HG03097 (cell line): ENCODE measurements at regions not wholly inside any gene's neighbourhood (a gene's known extent, or its start where the extent isn't known, plus 50 kb on each side); places are given as distances from the start of the nearest gene placed in this dataset.

ENCODE experiments used
- ATAC-seq: cut with Tn5 transposase; IDR thresholded peaks from one replicate; pipeline ENCODE4 v1.9.1; 2021; ENCODE audit not compliant: unreplicated experiment, low FRiP score

DNA sequence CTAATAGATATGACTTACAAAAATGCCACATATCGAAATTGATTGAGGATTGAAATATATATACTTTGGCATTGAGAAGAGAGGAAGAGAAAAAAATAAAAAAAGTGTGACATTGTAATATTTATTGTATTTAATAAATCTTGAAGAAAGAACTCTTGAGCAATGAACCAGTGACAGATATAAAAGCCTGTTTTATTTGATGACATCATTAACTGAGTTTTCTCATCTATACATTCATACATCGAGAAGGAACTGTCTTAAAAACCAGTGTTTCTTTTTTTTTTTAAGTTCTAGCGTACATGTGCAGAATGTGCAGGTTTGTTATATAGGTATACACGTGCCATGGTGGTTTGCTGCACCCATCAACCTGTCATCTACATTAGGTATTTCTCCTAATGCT, 368.2 kb downstream of the SNAPC1 start:
- ATAC-seq: no peak

DNA sequence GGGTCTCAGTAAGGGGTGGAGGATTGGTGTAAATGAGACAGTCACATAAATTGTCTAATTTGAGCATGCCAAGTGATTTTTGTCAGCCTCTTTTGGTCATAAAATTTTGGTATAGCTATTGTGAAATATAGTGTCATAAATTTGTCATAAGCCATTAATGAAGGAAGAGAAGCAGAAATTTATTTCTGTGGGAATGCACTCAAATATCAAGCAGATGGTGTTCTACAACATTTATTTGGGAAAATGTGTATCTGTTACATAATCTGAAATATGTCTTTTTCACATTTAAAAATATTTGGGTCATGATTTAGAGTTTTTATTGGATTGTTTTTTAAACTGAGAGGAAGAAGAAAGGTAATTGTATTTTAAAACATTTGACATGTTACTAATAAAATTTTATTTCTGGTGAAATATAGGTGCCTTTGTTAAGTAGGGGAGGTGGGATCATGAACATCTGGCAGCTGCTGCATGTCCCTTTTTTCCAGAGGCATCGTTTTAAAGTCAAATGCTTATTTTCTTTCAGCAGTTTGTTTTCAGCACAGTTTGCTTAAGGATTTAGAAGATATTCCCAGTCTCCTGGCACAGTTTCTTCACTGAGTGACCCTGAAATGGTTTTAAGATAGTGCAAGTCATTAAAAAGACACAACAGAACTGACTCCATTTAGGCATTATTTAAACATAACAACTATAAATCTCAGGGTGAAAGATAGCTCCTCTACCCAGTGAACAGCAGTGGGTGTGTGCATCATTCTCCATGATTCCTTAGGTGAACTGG, 371.7 kb downstream of the SNAPC1 start:
- ATAC-seq: no peak

- ATAC-seq: no peak
Observed at GRCh38 chr14:62138593-62138992, 376.4 kb downstream of the SNAPC1 start.

DNA sequence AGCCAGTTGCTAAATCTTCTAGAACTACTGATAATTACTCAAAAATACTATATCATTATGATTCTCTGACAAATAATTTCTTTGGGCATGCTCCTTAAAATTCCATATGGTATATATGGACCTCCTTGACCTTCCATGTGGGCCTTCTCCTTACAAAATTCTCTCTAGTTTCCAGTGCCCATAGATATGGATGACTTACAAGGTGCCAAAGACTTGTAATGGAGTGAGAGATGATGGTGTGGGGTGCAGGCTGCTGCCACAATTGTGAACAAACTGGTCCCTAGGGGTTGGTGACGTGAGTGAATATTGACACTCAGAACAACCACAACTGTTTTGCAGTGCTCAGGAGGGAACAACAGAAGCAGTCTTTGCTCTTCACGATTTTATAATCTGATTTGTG, 378.9 kb downstream of the SNAPC1 start:
- no peak for ATAC-seq

- ATAC-seq: no peak
Observed at GRCh38 chr14:62143245-62143644, 381.0 kb downstream of the SNAPC1 start.

GRCh38 chr14:62144863-62145262, 382.6 kb downstream of the SNAPC1 start:
- ATAC-seq: no peak

GRCh38 chr14:62146030-62146429, 383.8 kb downstream of the SNAPC1 start:
- no peak for ATAC-seq

DNA sequence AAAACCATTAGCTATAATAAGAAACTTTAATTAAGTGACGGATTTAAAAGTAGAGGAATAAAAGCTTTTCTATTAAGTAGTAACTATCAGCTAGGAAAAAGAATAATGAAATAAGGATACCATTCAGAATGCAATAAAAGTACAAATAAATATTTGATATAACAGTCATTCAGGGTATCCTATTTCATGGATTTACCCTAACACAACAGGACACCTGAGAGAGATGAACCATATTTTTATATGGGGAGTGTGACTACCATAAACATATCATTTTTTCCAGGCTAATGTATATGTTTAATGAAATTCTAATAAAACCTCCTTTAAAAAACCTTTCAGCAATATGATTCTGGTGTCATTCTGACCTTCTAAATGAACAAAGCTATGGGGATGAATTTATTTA, 393.8 kb downstream of the SNAPC1 start:
- ATAC-seq: no peak

GRCh38 chr14:62158779-62159178, 396.6 kb downstream of the SNAPC1 start:
- ATAC-seq: no peak

- no peak for ATAC-seq
Observed at GRCh38 chr14:62159314-62159713, 397.1 kb downstream of the SNAPC1 start.

GRCh38 chr14:62162998-62163589, 400.9 kb downstream of the SNAPC1 start:
- no peak for ATAC-seq

- no peak for ATAC-seq
Observed at GRCh38 chr14:62168564-62169155, 406.4 kb downstream of the SNAPC1 start.

DNA sequence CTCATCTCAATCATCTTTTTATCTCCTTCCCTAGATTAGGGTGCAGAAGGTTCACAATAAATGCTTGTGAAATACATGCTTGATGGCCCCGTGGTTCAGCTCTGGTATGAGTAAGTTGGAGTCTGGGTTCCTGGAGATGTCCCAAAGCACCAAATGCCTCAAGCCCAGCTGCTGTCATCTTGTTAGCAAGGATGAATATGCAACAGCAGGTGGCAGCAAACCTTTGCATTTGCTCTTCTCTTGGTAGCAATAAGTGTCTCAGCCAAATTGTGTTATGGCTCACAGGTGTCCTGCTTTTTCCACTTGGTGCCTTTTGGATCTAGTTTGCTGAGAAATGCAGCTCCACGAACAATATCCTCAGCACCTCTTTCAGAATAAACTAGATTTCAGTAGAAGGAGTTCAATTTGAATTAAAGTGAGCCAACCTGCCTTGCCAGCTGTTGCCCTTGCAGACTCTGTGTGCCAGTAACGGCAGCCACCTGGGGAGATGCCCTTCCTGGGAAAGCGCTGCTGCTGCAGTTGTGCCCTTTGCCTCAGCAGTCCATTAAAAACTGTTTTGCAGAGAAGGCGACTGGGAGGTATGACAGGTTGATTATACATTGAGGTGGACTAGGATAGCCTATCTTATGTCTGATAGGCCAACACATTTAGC, 417.3 kb downstream of the SNAPC1 start:
- ATAC-seq: no peak

GRCh38 chr14:62181591-62181990, 419.4 kb downstream of the SNAPC1 start:
- no peak for ATAC-seq

DNA sequence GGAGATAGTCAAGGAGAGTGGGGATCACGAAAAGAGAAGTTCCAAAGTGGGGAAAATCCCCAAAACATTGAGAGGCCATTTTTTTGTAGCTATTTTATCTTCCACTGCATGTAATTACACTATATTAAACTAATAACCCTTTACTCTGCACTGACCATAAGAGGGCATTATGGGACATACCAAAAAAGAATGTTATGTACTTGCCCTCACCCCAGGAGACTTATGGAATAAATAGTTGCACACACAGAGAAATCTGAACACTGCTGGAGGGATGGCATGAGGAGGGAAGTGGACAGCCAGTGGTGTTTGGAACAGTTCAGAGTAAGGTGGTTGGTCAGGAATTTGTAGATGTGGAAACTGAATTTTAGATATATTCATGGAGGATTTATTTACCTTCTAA, 422.9 kb downstream of the SNAPC1 start:
- no peak for ATAC-seq

DNA sequence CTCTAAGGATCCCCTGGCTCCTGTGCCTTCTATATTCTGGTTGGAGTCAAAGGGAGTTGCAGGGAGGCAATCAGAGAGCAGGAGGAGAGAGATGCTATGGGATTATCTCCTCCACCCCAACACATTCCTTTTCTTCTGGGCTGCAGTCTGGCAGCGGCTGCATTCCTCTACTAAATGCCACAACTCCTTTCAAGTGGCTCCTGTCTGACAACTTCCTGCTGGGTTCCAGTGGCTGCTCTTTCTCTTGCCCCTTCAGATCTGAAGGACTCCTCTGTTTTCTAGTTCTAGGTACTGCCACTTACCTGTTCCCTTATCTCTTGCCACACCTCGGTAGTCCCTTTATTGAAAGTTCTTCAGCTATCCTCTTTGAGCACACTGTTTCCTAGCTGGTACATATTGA, 425.0 kb downstream of the SNAPC1 start:
- no peak for ATAC-seq

- no peak for ATAC-seq
Observed at GRCh38 chr14:62189698-62190097, 427.5 kb downstream of the SNAPC1 start.

GRCh38 chr14:62206456-62206855, 444.2 kb downstream of the SNAPC1 start:
- no peak for ATAC-seq

- ATAC-seq: no peak
Observed at GRCh38 chr14:62209287-62209899, 447.2 kb downstream of the SNAPC1 start.

GRCh38 chr14:62213516-62213915, 451.3 kb downstream of the SNAPC1 start:
- ATAC-seq: no peak

- ATAC-seq: no peak
Observed at GRCh38 chr14:62216121-62216520, 453.9 kb downstream of the SNAPC1 start.
